Astrocyte of the cerebellum (primary cell): ENCODE measurements at regions not wholly inside any gene's neighbourhood (a gene's known extent, or its start where the extent isn't known, plus 50 kb on each side); places are given as distances from the start of the nearest gene placed in this dataset.

ENCODE experiments used
- DNase-seq: peaks from one replicate; pipeline ENCODE4 v3.0.0-alpha.2; 2011; ENCODE audit warnings: low read depth
- H3K4me3 ChIP-seq: 2 replicates; pipeline ENCODE4 v1.5.1; 2011; ENCODE audit warnings: mild to moderate bottlenecking, low read depth, low read length, moderate library complexity
- CTCF ChIP-seq: IDR thresholded peaks from 2 replicates; pipeline ENCODE4 v1.5.1; 2012; ENCODE audit warnings: low read length, low read depth, moderate library complexity, mild to moderate bottlenecking; ENCODE audit errors: missing control alignments
- in situ Hi-C: cut with HindIII; loops from 2 replicates; pipeline ENCODE4 v1.10.0; 2017; ENCODE audit warnings: low sequenced_read_pairs

- no peak for TF ChIP-seq CTCF
- H3K4me3 ChIP-seq = no peak overlapping the region
- in situ Hi-C loops = no loop called here
- no peak for DNase-seq
Measured at GRCh38 chr13:43978688-43979087, 99.0 kb downstream of the LACC1 start.

GRCh38 chr13:43979492-43979891 is 99.8 kb downstream of the LACC1 start:
- no peak for DNase-seq
- in situ Hi-C loops = no loop called here
- H3K4me3 ChIP-seq = no peak overlapping the region
- TF ChIP-seq CTCF = no peak

- in situ Hi-C loops = no loop called here
- no peak for DNase-seq
- no peak overlapping the region for H3K4me3 ChIP-seq
- TF ChIP-seq CTCF = no peak
Measured at GRCh38 chr13:43980587-43980986, 100.9 kb downstream of the LACC1 start.

GRCh38 chr13:43981091-43981490 is 101.4 kb downstream of the LACC1 start:
- H3K4me3 ChIP-seq = no peak overlapping the region
- no peak for TF ChIP-seq CTCF
- in situ Hi-C loops = no loop called here
- DNase-seq = no peak

- no peak for TF ChIP-seq CTCF
- no peak overlapping the region for H3K4me3 ChIP-seq
- no peak for DNase-seq
- in situ Hi-C loops = no loop called here
Measured at GRCh38 chr13:43981512-43982301, 102.0 kb downstream of the LACC1 start.

GRCh38 chr13:43983373-43983772 is 103.7 kb downstream of the LACC1 start:
- TF ChIP-seq CTCF = no peak
- in situ Hi-C loops = no loop called here
- no peak overlapping the region for H3K4me3 ChIP-seq
- DNase-seq = no peak
